ENCODE measurements at regions not wholly inside any gene's neighbourhood (a gene's known extent, or its start where the extent isn't known, plus 50 kb on each side); places are given as distances from the start of the nearest gene placed in this dataset.

- TF ChIP-seq CTCF (IDR thresholded peaks at IDR 0.05; ENCODE audit: low read depth, low read length), result no peak
Observed at GRCh38 chr11:34830648-34831047, 85.5 kb downstream of the APIP start.

GRCh38 chr11:34830035-34830434 lies 86.1 kb downstream of the APIP start:
- no peak for DNase-seq (ENCODE audit: extremely low read depth, low read depth)
- TF ChIP-seq CTCF (IDR thresholded peaks at IDR 0.05; ENCODE audit: low read depth, low read length), result no peak

More at GRCh38 chr11:34830648-34831047, 85.5 kb downstream of the APIP start:
- no peak for DNase-seq (ENCODE audit: extremely low read depth, low read depth)

GRCh38 chr11:34827228-34827627 lies 89.0 kb downstream of the APIP start:
- no peak for TF ChIP-seq CTCF (IDR thresholded peaks at IDR 0.05; ENCODE audit: low read depth, low read length)
- no peak for DNase-seq (ENCODE audit: extremely low read depth, low read depth)

GRCh38 chr11:34826384-34826726 lies 89.8 kb downstream of the APIP start:
- no peak for TF ChIP-seq CTCF (IDR thresholded peaks at IDR 0.05; ENCODE audit: low read depth, low read length)
- DNase-seq (ENCODE audit: extremely low read depth, low read depth), result no peak

- no peak for DNase-seq (ENCODE audit: extremely low read depth, low read depth)
Observed at GRCh38 chr11:34825670-34826383, 90.4 kb downstream of the APIP start.

GRCh38 chr11:34825315-34825669 lies 90.9 kb downstream of the APIP start:
- TF ChIP-seq CTCF (IDR thresholded peaks at IDR 0.05; ENCODE audit: low read depth, low read length), result no peak
- DNase-seq (ENCODE audit: extremely low read depth, low read depth), result no peak

More at GRCh38 chr11:34825670-34826383, 90.4 kb downstream of the APIP start:
- no peak for TF ChIP-seq CTCF (IDR thresholded peaks at IDR 0.05; ENCODE audit: low read depth, low read length)

GRCh38 chr11:34824425-34824824 lies 91.8 kb downstream of the APIP start:
- TF ChIP-seq CTCF (IDR thresholded peaks at IDR 0.05; ENCODE audit: low read depth, low read length), result no peak
- no peak for DNase-seq (ENCODE audit: extremely low read depth, low read depth)

Data from AG09319 (cell line).